NB4 (cell line): ENCODE measurements at regions not wholly inside any gene's neighbourhood (a gene's known extent, or its start where the extent isn't known, plus 50 kb on each side); places are given as distances from the start of the nearest gene placed in this dataset.

Experiments
- MYC ChIP-seq: IDR thresholded peaks from 2 replicates; pipeline ENCODE4 v1.6.1; 2011; ENCODE audit warnings: low read depth, low read length
- POLR2A ChIP-seq: IDR thresholded peaks from 2 replicates; pipeline ENCODE4 v1.6.1; 2011; ENCODE audit warnings: mild to moderate bottlenecking; ENCODE audit not compliant: insufficient read length; ENCODE audit errors: extremely low read depth
- TF ChIP-seq, protein P1 (sequence below): IDR thresholded peaks from one replicate; pipeline ENCODE4 v1.5.1; 2012; ENCODE audit warnings: low read depth, low read length
- TF ChIP-seq, protein P2 (sequence below): IDR thresholded peaks from 2 replicates; pipeline ENCODE4 v1.6.1; 2011; ENCODE audit warnings: low read depth, low read length

DNA sequence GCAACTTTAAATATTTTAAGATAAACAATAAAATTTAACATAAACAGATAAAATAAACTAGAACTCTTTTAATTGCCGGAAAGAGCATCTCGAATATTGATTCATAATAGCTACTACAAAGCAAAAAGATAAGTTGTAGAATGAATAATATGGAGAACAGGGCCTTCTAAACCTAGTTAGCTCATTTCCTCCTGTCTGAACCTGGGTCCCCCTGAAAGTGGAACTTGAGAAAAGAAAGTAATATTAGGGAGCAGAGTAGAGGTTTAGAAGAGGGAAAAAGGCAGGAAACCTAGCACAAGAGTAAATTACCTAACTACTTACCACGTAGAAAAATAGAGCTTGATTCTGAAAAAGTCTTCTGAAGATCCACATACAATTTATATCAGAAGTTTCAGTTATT lies 80.7 kb upstream of the NETO1 start:
- TF ChIP-seq, protein P1, sequence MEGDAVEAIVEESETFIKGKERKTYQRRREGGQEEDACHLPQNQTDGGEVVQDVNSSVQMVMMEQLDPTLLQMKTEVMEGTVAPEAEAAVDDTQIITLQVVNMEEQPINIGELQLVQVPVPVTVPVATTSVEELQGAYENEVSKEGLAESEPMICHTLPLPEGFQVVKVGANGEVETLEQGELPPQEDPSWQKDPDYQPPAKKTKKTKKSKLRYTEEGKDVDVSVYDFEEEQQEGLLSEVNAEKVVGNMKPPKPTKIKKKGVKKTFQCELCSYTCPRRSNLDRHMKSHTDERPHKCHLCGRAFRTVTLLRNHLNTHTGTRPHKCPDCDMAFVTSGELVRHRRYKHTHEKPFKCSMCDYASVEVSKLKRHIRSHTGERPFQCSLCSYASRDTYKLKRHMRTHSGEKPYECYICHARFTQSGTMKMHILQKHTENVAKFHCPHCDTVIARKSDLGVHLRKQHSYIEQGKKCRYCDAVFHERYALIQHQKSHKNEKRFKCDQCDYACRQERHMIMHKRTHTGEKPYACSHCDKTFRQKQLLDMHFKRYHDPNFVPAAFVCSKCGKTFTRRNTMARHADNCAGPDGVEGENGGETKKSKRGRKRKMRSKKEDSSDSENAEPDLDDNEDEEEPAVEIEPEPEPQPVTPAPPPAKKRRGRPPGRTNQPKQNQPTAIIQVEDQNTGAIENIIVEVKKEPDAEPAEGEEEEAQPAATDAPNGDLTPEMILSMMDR, result no peak
- TF ChIP-seq, protein P2, sequence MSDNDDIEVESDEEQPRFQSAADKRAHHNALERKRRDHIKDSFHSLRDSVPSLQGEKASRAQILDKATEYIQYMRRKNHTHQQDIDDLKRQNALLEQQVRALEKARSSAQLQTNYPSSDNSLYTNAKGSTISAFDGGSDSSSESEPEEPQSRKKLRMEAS, result no peak
- TF ChIP-seq POLR2A (no peak), MYC (no peak)
